ENCODE measurements at regions not wholly inside any gene's neighbourhood (a gene's known extent, or its start where the extent isn't known, plus 50 kb on each side); places are given as distances from the start of the nearest gene placed in this dataset.
"Not testable (repeated sequence)": the region's sequence is repeated elsewhere in the genome, so short reads cannot be mapped to it uniquely, and the experiment has no call there.

GRCh38 chr2:33958591-33958990 lies 359.5 kb upstream of the FAM98A start:
- DNase-seq (ENCODE audit: low spot score), result no peak

GRCh38 chr2:33949371-33949770 lies 350.3 kb upstream of the FAM98A start:
- DNase-seq (ENCODE audit: low spot score), result no peak

GRCh38 chr2:33946193-33946592 lies 347.1 kb upstream of the FAM98A start:
- DNase-seq (ENCODE audit: low spot score), result peak; percentile 65

GRCh38 chr2:33933203-33933602 lies 334.1 kb upstream of the FAM98A start:
- no peak for DNase-seq (ENCODE audit: low spot score)

DNA sequence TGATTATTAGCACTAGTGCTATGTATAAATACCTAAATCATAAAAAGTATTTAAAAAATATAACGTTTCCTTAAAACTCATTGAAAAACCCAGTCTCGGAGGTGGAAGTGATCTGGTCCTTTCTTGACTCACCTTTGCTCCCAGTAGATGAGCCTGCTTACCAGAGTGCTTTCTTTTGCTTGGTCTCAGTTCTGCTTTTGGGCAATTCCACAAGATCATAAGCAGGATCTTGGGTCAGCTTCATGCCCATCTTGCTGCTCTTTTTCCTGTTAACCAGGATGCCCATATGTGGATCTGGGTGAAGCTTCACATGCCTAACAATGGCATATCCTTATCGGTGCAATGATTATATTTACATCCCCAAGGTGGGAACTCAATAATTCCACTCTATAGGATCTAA lies 332.1 kb upstream of the FAM98A start:
- DNase-seq (ENCODE audit: low spot score), result no peak

DNA sequence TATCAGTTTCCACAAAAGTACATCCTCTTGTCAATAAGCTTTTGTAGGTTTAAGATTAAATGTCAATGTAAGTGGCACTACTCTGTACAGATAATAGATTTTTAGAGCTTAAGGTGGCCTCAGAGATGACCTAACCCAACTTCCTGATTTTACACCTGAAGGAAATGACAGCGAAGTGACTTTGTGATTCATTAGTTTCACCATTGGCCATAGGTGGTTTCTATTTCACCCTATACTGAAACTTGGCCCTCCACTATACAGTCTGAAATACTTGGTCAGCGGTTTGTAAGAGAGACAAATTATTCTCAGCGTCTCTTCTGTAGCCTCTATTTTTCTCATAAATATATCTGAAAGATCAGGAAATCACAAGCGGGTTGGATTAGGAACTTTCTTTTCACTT lies 330.4 kb upstream of the FAM98A start:
- DNase-seq (ENCODE audit: low spot score), result peak; percentile 4

GRCh38 chr2:33927756-33928155 lies 328.7 kb upstream of the FAM98A start:
- DNase-seq (ENCODE audit: low spot score), result no peak

GRCh38 chr2:33925311-33925710 lies 326.2 kb upstream of the FAM98A start:
- DNase-seq (ENCODE audit: low spot score), result no peak

DNA sequence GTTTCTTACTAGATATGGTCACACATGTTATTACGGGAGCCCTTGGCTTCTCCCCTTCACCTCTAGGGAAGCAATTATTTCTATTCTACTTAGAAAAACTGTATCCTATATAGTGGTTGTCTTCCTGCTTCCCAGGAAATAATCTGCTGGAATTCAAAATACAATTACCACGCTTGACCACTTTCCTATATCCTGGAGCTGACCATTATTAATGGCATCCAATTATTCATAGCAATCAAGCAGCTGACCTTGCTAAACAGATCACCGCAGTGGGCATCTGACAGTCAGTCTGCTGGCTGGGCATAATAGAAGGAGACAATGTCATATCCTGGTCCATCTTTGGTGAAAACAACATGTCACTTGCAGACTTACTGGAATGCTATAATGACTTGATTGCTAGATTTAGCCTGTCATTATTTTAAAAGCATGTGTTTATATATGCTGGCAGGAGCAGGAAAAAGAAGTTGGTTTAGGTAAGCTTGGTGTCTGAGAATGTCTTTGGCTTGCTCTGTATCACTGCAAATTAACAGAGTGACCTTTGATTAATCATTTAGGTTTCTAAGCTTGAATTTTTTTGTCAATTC lies 325.6 kb upstream of the FAM98A start:
- DNase-seq (ENCODE audit: low spot score), result no peak

DNA sequence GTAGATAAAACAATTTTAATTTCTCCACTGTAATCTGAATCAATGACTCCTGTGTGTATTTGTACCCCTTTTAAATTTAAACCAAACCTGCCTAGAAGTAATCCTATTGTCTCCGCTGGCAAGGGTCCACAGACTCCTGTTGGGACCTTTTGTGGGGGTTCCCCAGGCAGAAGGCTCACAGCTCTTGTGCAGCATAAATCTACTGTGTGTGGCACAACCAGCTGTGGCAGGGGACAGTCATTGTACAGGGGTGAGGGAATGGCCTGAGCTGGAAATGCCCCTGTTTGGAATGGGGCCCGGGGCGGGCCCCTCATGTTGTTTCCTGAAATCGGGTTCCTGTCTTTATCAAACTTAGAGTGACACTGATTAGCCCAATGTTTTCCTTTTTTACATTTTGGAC lies 318.2 kb upstream of the FAM98A start:
- no peak for DNase-seq (ENCODE audit: low spot score)

- DNase-seq (ENCODE audit: low spot score), result no peak
These were observed 314.0 kb upstream of the FAM98A start for GRCh38 chr2:33913071-33913616.

DNA sequence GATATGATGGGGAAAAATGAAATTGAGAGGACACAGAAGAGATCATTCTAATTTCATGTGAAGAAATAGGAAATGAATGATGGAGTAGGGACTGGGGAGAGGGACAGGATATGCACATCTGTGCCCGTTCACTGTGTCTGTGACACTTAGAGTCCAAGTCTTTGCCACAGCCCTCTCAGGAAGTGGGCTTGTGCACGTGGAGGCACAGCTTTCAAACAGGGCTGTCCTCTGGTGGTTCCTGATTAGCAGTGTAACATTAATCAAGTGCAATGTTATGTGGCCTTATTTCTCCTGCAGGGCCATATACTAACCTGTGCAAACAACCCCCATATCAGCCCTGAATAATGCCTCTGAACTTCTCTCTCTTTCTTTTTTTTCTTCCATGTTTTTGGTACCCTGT lies 312.2 kb upstream of the FAM98A start:
- no peak for DNase-seq (ENCODE audit: low spot score)

GRCh38 chr2:33909945-33910695 lies 311.0 kb upstream of the FAM98A start:
- no peak for DNase-seq (ENCODE audit: low spot score)

GRCh38 chr2:33907866-33908265 lies 308.8 kb upstream of the FAM98A start:
- DNase-seq (ENCODE audit: low spot score), result no peak

DNA sequence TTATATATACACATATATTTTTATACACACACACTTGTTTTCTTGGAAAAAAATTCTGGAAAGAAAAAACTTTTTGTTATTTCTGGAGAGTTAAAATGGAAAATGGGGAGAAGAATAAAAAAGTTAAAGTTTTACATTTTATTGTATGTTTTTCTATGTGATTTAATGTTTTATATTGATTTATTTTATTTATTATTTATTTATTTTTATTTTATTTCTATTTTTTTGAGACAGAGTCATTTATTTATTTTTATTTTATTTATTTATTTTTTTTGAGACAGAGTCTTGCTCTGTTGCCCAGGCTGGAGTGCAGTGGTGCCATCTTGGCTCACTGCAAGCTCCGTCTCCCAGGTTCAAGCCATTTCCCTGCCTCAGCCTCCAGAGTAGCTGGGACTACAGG lies 307.0 kb upstream of the FAM98A start:
- not testable (repeated sequence) for DNase-seq (ENCODE audit: low spot score)

DNA sequence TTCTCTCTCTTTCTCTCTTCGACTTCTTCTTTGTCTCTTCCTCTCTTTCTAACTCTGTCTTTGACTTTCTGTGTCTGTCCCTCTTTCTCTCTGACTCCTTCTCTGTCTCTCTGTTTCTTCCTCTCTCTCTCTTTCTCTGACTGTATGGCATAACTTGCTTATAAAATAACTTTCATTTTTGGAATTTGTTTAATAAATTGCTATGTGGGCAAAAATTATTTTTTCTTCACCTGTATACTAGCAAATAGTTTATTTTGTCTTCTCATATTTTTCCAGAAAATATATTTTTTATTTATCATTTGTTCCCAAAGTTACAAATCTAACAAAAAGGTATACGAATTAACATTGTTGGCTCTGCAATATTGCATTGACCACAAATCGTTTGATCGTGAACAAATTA lies 305.7 kb upstream of the FAM98A start:
- no peak for DNase-seq (ENCODE audit: low spot score)

DNA sequence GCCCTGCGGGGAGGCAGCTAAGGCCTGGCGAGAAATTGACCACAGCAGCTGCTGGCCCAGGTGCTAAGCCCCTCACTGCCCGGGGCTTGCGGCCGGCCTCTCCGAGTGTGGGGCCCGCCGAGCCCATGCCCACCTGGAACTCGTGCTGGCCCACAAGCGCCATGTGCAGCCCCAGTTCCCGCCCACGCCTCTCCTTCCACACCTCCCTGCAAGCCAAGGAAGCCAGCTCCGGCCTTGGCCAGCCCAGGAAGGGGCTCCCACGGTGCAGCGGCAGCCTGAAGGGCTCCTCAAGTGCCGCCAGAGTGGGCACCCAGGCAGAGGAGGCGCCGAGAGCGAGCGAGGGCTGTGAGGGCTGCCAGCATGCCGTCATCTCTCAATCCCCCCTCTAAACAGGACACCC lies 304.6 kb upstream of the FAM98A start:
- no peak for DNase-seq (ENCODE audit: low spot score)

DNA sequence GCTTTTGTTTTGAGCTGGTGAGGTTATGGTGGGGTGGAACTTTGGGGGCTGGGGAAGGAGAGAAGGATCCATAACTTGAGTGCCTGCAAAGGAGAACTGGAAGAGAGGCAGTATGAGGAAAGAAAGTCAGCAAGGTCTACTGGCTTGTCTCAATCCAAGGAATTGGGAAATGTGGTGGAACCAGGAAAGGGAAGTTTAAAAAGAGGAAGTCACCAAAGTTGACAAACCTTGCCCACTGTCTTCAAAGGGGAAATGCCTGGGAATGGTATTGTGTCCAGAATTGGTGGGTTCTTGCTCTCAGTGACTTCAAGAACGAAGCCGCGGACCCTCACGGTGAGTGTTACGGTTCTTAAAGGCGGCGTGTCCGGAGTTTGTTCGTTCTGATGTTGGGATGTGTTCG lies 304.1 kb upstream of the FAM98A start:
- no peak for DNase-seq (ENCODE audit: low spot score)

DNA sequence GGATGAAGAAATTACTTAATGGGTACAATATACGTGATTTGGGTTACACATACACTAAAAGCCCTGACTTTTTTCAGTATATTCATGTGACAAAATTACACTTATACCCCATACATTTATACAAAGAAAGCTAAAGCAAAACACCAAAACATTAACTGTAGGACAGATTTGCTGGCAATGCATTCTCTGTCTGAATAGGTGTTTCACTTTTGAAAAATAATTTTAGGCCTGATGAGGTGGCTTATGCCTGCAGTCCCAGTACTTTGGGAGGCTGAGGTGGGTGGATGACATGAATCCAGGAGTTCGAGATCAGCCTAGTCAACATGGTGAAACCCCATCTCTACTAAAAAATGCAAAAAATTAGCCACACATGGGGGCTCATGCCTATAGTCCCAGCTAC lies 301.5 kb upstream of the FAM98A start:
- no peak for DNase-seq (ENCODE audit: low spot score)

GRCh38 chr2:33897741-33898140 lies 298.6 kb upstream of the FAM98A start:
- DNase-seq (ENCODE audit: low spot score), result no peak

DNA sequence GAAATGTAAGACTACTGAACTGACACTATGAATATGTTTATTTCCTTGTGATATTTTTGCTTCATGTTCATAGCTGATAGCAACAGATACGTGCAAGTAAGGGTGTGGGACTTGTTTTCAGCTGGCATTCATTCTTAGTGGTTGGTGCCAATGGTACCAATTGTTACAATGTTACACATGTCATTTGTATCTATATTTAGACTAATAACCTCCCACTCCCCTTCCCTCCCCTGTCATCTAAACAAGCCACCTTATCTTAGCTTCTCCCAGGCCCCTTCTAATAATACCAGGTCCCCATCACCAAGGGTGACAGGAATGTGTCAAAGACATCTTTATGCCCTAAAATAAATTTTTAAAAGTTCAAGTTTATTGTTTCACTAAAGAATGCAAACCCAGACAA lies 294.7 kb upstream of the FAM98A start:
- DNase-seq (ENCODE audit: low spot score), result no peak

- no peak for DNase-seq (ENCODE audit: low spot score)
These were observed 292.5 kb upstream of the FAM98A start for GRCh38 chr2:33891616-33892015.

GRCh38 chr2:33890686-33891085 lies 291.6 kb upstream of the FAM98A start:
- no peak for DNase-seq (ENCODE audit: low spot score)
